MM.1S (cell line): ENCODE measurements at regions not wholly inside any gene's neighbourhood (a gene's known extent, or its start where the extent isn't known, plus 50 kb on each side); places are given as distances from the start of the nearest gene placed in this dataset.

Experiments used
- DNase-seq: peaks from one replicate; pipeline ENCODE4 v3.0.0-alpha.2; 2015
- H2AFZ ChIP-seq: fragments of 300-600 bp; sonication (generic); 2 replicates; pipeline ENCODE4 v1.6.0; 2016; ENCODE audit warnings: antibody characterized with exemption, low read length
- H3F3A ChIP-seq: fragments of 300-600 bp; sonication (generic); 2 replicates; pipeline ENCODE4 v1.6.1; 2016; ENCODE audit warnings: mild to moderate bottlenecking, antibody characterized with exemption, low read length, moderate library complexity, mixed read lengths; ENCODE audit not compliant: insufficient read depth
- H3K27ac ChIP-seq: fragments of 300-600 bp; sonication (generic); 2 replicates; pipeline ENCODE4 v1.5.1; 2016; ENCODE audit warnings: mild to moderate bottlenecking, low read length
- H3K27me3 ChIP-seq: fragments of 300-600 bp; sonication (generic); replicated peaks from 2 replicates; pipeline ENCODE4 v1.6.0; 2016; ENCODE audit warnings: low read length; ENCODE audit not compliant: insufficient read depth
- H3K36me3 ChIP-seq: fragments of 300-600 bp; sonication (generic); replicated peaks from 2 replicates; pipeline ENCODE4 v1.6.1; 2016; ENCODE audit warnings: mild to moderate bottlenecking, low read length, mixed read lengths; ENCODE audit not compliant: insufficient read depth
- H3K4me1 ChIP-seq: fragments of 300-600 bp; sonication (generic); 2 replicates; pipeline ENCODE4 v1.6.1; 2016; ENCODE audit warnings: low read length, mixed read lengths
- H3K4me2 ChIP-seq: fragments of 300-600 bp; sonication (generic); 2 replicates; pipeline ENCODE4 v1.6.0; 2016; ENCODE audit warnings: low read depth, low read length
- H3K4me3 ChIP-seq: fragments of 300-600 bp; sonication (generic); 2 replicates; pipeline ENCODE4 v1.5.1; 2016; ENCODE audit warnings: low read length, mixed read lengths
- H3K79me2 ChIP-seq: fragments of 300-600 bp; sonication (generic); 2 replicates; pipeline ENCODE4 v1.6.1; 2016; ENCODE audit warnings: mixed run types, low read length, mixed read lengths
- H3K9ac ChIP-seq: fragments of 300-600 bp; sonication (generic); 2 replicates; pipeline ENCODE4 v1.6.1; 2016; ENCODE audit warnings: low read length, mixed read lengths
- H3K9me2 ChIP-seq: fragments of 300-600 bp; sonication (generic); replicated peaks from 2 replicates; pipeline ENCODE4 v1.6.1; 2016; ENCODE audit warnings: mild to moderate bottlenecking, low read length, mixed read lengths; ENCODE audit not compliant: insufficient read depth
- H3K9me3 ChIP-seq: fragments of 300-600 bp; sonication (generic); replicated peaks from 2 replicates; pipeline ENCODE4 v1.6.1; 2016; ENCODE audit warnings: mild to moderate bottlenecking, low read length, mixed read lengths; ENCODE audit not compliant: insufficient read depth
- H4K20me1 ChIP-seq: fragments of 300-600 bp; sonication (generic); 2 replicates; pipeline ENCODE4 v1.6.1; 2016; ENCODE audit warnings: mild to moderate bottlenecking, low read length, moderate library complexity, mixed read lengths; ENCODE audit not compliant: insufficient read depth
- EZH2 ChIP-seq: fragments of 300-600 bp; sonication (generic); optimal IDR thresholded peaks from 2 replicates; pipeline ENCODE3; 2017; ENCODE audit warnings: low read depth, mild to moderate bottlenecking, antibody characterized with exemption, low read length, mixed read lengths
- EZH2phosphoT487 ChIP-seq: fragments of 300-600 bp; sonication (generic); IDR thresholded peaks from 2 replicates; pipeline ENCODE4 v1.6.1; 2018; ENCODE audit warnings: antibody characterized with exemption, low read length
- TF ChIP-seq, protein P1 (sequence below): fragments of 300-600 bp; sonication (generic); IDR thresholded peaks from 2 replicates; pipeline ENCODE4 v1.5.1; 2016; ENCODE audit warnings: antibody characterized with exemption, low read length, mixed read lengths

DNA sequence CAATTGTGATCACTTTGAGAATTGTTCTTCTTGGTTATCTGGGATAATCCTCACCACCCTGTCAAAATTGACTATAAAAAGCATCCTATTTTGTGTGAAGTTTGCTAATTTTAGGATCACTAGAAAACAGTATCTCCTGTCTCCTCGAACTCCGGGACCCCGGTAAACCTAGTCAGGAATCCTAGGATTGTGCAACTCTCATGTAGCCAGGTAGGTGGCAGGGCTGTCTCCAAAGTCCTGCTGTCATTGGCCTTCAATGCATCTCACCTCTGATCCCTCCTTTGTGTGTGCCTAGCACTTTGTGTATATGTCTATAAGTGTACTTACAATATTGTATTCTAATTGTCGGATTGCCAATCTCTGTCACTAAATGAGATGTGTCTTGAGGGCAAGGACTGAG, 1564.8 kb downstream of the RPA4 start:
- Histone ChIP-seq H2AFZ (no peak overlapping the region), H3K27ac (no peak overlapping the region), H3K4me1 (no peaks in the 10 kb centered on the region), H3K4me3 (no peak overlapping the region), H3K36me3 (no peaks in the 10 kb centered on the region), H3K27me3 (no peaks in the 10 kb centered on the region), H3K79me2 (no peaks in the 10 kb centered on the region), H3F3A (no peaks in the 10 kb centered on the region), H3K9me2 (no peaks in the 10 kb centered on the region), H4K20me1 (no peaks in the 10 kb centered on the region), H3K9ac (no peak overlapping the region), H3K4me2 (no peak overlapping the region), H3K9me3 (no peaks in the 10 kb centered on the region)
- DNase-seq, result no peak
- no peak for TF ChIP-seq EZH2phosphoT487
- no peak for TF ChIP-seq EZH2
- TF ChIP-seq, protein P1, sequence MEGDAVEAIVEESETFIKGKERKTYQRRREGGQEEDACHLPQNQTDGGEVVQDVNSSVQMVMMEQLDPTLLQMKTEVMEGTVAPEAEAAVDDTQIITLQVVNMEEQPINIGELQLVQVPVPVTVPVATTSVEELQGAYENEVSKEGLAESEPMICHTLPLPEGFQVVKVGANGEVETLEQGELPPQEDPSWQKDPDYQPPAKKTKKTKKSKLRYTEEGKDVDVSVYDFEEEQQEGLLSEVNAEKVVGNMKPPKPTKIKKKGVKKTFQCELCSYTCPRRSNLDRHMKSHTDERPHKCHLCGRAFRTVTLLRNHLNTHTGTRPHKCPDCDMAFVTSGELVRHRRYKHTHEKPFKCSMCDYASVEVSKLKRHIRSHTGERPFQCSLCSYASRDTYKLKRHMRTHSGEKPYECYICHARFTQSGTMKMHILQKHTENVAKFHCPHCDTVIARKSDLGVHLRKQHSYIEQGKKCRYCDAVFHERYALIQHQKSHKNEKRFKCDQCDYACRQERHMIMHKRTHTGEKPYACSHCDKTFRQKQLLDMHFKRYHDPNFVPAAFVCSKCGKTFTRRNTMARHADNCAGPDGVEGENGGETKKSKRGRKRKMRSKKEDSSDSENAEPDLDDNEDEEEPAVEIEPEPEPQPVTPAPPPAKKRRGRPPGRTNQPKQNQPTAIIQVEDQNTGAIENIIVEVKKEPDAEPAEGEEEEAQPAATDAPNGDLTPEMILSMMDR, result no peak

DNA sequence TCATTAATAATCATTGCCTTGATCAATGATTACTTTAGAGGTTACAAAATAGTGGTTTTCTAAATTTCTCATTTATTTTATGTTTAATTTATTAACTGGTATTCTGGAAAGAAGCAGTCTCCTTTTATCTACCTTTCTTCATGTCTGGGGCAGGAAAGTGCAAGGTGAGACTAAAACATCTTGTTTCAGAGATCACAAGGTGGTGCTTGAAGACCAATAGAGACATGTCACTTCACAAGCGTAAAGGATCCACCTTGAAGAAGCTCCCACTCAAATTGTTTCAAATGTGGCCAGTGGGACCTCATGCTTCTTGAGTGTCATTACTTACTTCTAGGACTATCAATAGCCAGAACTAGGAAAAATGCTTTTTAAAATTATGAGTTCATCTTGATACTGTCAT, 1568.7 kb downstream of the RPA4 start:
- DNase-seq, result no peak
- Histone ChIP-seq H3K27me3 (no peaks in the 10 kb centered on the region), H3K27ac (no peak overlapping the region), H3K4me1 (no peaks in the 10 kb centered on the region), H3K4me3 (no peak overlapping the region), H4K20me1 (no peaks in the 10 kb centered on the region), H3K9me3 (no peaks in the 10 kb centered on the region), H3K9ac (no peak overlapping the region), H2AFZ (no peak overlapping the region), H3F3A (no peaks in the 10 kb centered on the region), H3K36me3 (no peaks in the 10 kb centered on the region), H3K9me2 (no peaks in the 10 kb centered on the region), H3K4me2 (no peak overlapping the region), H3K79me2 (no peaks in the 10 kb centered on the region)
- TF ChIP-seq EZH2, result no peak
- TF ChIP-seq EZH2phosphoT487, result no peak
- TF ChIP-seq, protein P1, result no peak

DNA sequence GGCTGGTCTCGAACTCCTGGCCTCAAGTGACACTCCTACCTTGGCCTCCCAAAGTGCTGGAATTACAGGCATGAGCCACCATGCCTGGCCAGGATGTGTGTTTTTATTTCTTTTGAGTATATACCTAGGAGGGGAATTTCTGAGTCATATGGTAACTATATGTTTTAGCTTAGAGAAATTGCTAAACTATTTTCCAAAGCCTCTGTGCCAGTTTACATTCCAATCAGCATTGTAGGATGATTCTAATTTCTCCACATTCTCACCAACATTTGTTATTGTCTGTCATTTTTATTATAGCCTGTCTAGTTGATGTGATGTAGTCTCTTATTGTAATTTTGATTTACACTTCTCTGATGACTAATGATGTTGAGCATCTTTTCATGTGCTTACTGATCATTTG, 1576.0 kb downstream of the RPA4 start:
- no peak for DNase-seq
- Histone ChIP-seq H3F3A (no peaks in the 10 kb centered on the region), H3K4me1 (no peaks in the 10 kb centered on the region), H3K4me2 (no peak overlapping the region), H3K27ac (no peak overlapping the region), H3K79me2 (no peaks in the 10 kb centered on the region), H3K4me3 (no peak overlapping the region), H3K36me3 (no peaks in the 10 kb centered on the region), H3K9ac (no peak overlapping the region), H4K20me1 (no peaks in the 10 kb centered on the region), H3K9me3 (no peaks in the 10 kb centered on the region), H3K9me2 (no peaks in the 10 kb centered on the region), H3K27me3 (no peaks in the 10 kb centered on the region), H2AFZ (no peak overlapping the region)
- no peak for TF ChIP-seq EZH2phosphoT487
- no peak for TF ChIP-seq EZH2
- TF ChIP-seq, protein P1, result no peak

DNA sequence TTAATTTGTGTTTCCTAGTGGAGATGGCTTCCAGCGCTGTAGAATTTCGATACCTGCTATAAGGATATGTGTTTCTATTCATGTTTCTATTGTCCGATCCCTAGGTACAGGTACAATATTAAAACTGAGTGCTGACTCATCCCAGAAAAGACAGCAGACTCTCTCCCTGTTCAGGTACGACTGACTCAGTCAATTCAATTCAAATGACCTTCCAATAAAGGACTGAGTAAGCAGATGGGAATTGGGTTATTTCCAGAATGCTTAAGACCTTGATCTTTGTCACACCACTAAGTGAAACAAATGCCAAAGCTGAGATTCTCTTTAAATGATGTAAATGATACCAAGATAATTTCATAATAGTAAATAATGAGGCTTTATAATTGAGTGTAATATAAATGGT, 1596.9 kb downstream of the RPA4 start:
- Histone ChIP-seq H4K20me1 (no peaks in the 10 kb centered on the region), H3K36me3 (no peaks in the 10 kb centered on the region), H3K27me3 (no peaks in the 10 kb centered on the region), H3K27ac (no peak overlapping the region), H3K9me3 (no peaks in the 10 kb centered on the region), H2AFZ (no peak overlapping the region), H3K9ac (no peak overlapping the region), H3K4me2 (no peak overlapping the region), H3K79me2 (no peaks in the 10 kb centered on the region), H3F3A (no peaks in the 10 kb centered on the region), H3K9me2 (no peaks in the 10 kb centered on the region), H3K4me3 (no peak overlapping the region), H3K4me1 (peaks cover 4% of the 10 kb centered on the region)
- TF ChIP-seq EZH2phosphoT487, result no peak
- TF ChIP-seq, protein P1, result no peak
- no peak for TF ChIP-seq EZH2
- no peak for DNase-seq
